Activated CD4-positive, alpha-beta T cell treated with anti-CD3 and anti-CD28 coated beads, Interleukin-2, amount 10 ng/mL, durations not matched to agents 7 days and 5 days (primary cell): ENCODE measurements at regions not wholly inside any gene's neighbourhood (a gene's known extent, or its start where the extent isn't known, plus 50 kb on each side); places are given as distances from the start of the nearest gene placed in this dataset.

Experiments
- CTCF ChIA-PET: fragments of 350-600 bp; sonication (Branson Sonifier 250); formaldehyde crosslinking; loops from one replicate; lab custom pipeline; 2021; ENCODE audit warnings: antibody characterized with exemption; lab: Charles Lee
- POLR2A ChIA-PET: fragments of 350-600 bp; sonication (Branson Sonifier 250); formaldehyde crosslinking; loops from one replicate; lab custom pipeline; 2021; ENCODE audit warnings: antibody characterized with exemption; lab: Charles Lee
- DNase-seq: peaks from one replicate; pipeline ENCODE4 v3.0.0-alpha.2; 2020
- H3K27ac Mint-ChIP-seq: one replicate; pipeline ENCODE4 v1.8.0; 2021; ENCODE audit warnings: mild to moderate bottlenecking, moderate library complexity, mixed read lengths
- H3K27me3 Mint-ChIP-seq: one replicate; pipeline ENCODE4 v1.8.0; 2021; ENCODE audit warnings: mixed read lengths
- H3K36me3 Mint-ChIP-seq: one replicate; pipeline ENCODE4 v1.8.0; 2021; ENCODE audit warnings: low read depth, mixed read lengths
- H3K4me1 Mint-ChIP-seq: one replicate; pipeline ENCODE4 v1.8.0; 2021; ENCODE audit warnings: mixed read lengths
- H3K4me3 Mint-ChIP-seq: one replicate; pipeline ENCODE4 v1.8.0; 2021; ENCODE audit warnings: mild to moderate bottlenecking, moderate library complexity, mixed read lengths
- H3K9me3 Mint-ChIP-seq: one replicate; pipeline ENCODE4 v1.8.0; 2021; ENCODE audit warnings: mixed read lengths

GRCh38 chr16:85458968-85459367 lies 154.2 kb upstream of the GSE1 start:
- no peaks in the 10 kb centered on the region for H3K36me3 Mint-ChIP-seq
- DNase-seq: no peak
- H3K27me3 Mint-ChIP-seq: peaks cover 28% of the 10 kb centered on the region
- H3K27ac Mint-ChIP-seq: no peak overlapping the region
- no peak overlapping the region for H3K4me3 Mint-ChIP-seq
- no peaks in the 10 kb centered on the region for H3K9me3 Mint-ChIP-seq
- POLR2A ChIA-PET: no interaction called here
- H3K4me1 Mint-ChIP-seq: peaks cover 2% of the 10 kb centered on the region
- CTCF ChIA-PET: interaction anchor here (1.0 kb wide), 1 partner anchor 9 kb away, joined by 3 read pairs; no protein-coding TSS in a partner anchor

- ChIA-PET CTCF (interaction anchor here (0.6 to 1.0 kb wide), 2 partner anchors 8 to 10 kb away, joined by 3 to 4 read pairs; no protein-coding TSS in a partner anchor), POLR2A (no interaction called here)
- no peak for DNase-seq
- no peaks in the 10 kb centered on the region for H3K36me3 Mint-ChIP-seq
- no peak overlapping the region for H3K27ac Mint-ChIP-seq
- H3K27me3 Mint-ChIP-seq: peaks cover 32% of the 10 kb centered on the region
- peaks cover 2% of the 10 kb centered on the region for H3K4me1 Mint-ChIP-seq
- H3K9me3 Mint-ChIP-seq: no peaks in the 10 kb centered on the region
- H3K4me3 Mint-ChIP-seq: no peak overlapping the region
These were observed 153.4 kb upstream of the GSE1 start for GRCh38 chr16:85459529-85460251.

- no peak for DNase-seq
- Mint-ChIP-seq H3K27me3 (peaks cover 33% of the 10 kb centered on the region), H3K27ac (no peak overlapping the region), H3K4me3 (no peak overlapping the region), H3K36me3 (no peaks in the 10 kb centered on the region), H3K9me3 (no peaks in the 10 kb centered on the region), H3K4me1 (peaks cover 2% of the 10 kb centered on the region)
- CTCF ChIA-PET: interaction anchor here (0.6 to 1.6 kb wide), 3 partner anchors 7 to 12 kb away, joined by 3 to 5 read pairs (median 4); no protein-coding TSS in a partner anchor
- POLR2A ChIA-PET: no interaction called here
These were observed 152.7 kb upstream of the GSE1 start for GRCh38 chr16:85460252-85461021.

GRCh38 chr16:85461022-85461813 lies 151.9 kb upstream of the GSE1 start:
- Mint-ChIP-seq H3K9me3 (no peaks in the 10 kb centered on the region), H3K27ac (no peak overlapping the region), H3K4me1 (peaks cover 2% of the 10 kb centered on the region), H3K36me3 (no peaks in the 10 kb centered on the region), H3K4me3 (no peak overlapping the region), H3K27me3 (peaks cover 35% of the 10 kb centered on the region)
- ChIA-PET POLR2A (interaction anchor here (0.6 kb wide), 1 partner anchor 221 kb away, joined by 3 read pairs; no protein-coding TSS in a partner anchor), CTCF (interaction anchor here (1.5 to 1.6 kb wide), 2 partner anchors 10 to 13 kb away, joined by 3 to 5 read pairs; no protein-coding TSS in a partner anchor)
- DNase-seq: no peak

- H3K4me1 Mint-ChIP-seq: peaks cover 2% of the 10 kb centered on the region
- CTCF ChIA-PET: interaction anchor here (0.5 to 1.6 kb wide), 3 partner anchors 10 to 39 kb away, joined by 3 to 5 read pairs (median 4); no protein-coding TSS in a partner anchor
- peak overlapping the region; percentile 6 for H3K27ac Mint-ChIP-seq
- no peaks in the 10 kb centered on the region for H3K36me3 Mint-ChIP-seq
- H3K27me3 Mint-ChIP-seq: peaks cover 35% of the 10 kb centered on the region
- H3K9me3 Mint-ChIP-seq: no peaks in the 10 kb centered on the region
- POLR2A ChIA-PET: interaction anchor here (0.6 kb wide), 1 partner anchor 220 kb away, joined by 3 read pairs; no protein-coding TSS in a partner anchor
- DNase-seq: no peak
- no peak overlapping the region for H3K4me3 Mint-ChIP-seq
These were observed 151.1 kb upstream of the GSE1 start for GRCh38 chr16:85461814-85462713.

GRCh38 chr16:85462714-85463611 lies 150.2 kb upstream of the GSE1 start:
- H3K4me3 Mint-ChIP-seq: no peak overlapping the region
- no peak overlapping the region for H3K27ac Mint-ChIP-seq
- CTCF ChIA-PET: no interaction called here
- peaks cover 2% of the 10 kb centered on the region for H3K4me1 Mint-ChIP-seq
- DNase-seq: no peak
- POLR2A ChIA-PET: no interaction called here
- H3K9me3 Mint-ChIP-seq: no peaks in the 10 kb centered on the region
- no peaks in the 10 kb centered on the region for H3K36me3 Mint-ChIP-seq
- peaks cover 35% of the 10 kb centered on the region for H3K27me3 Mint-ChIP-seq

- no peak for DNase-seq
- Mint-ChIP-seq H3K4me3 (no peak overlapping the region), H3K36me3 (no peaks in the 10 kb centered on the region), H3K27ac (no peak overlapping the region), H3K27me3 (peaks cover 35% of the 10 kb centered on the region), H3K4me1 (peaks cover 2% of the 10 kb centered on the region), H3K9me3 (no peaks in the 10 kb centered on the region)
- ChIA-PET CTCF (interaction anchor here (0.6 to 1.6 kb wide), 4 partner anchors 14 to 146 kb away, joined by 3 to 4 read pairs (median 3); no protein-coding TSS in a partner anchor), POLR2A (no interaction called here)
These were observed 149.3 kb upstream of the GSE1 start for GRCh38 chr16:85463672-85464382.

- Mint-ChIP-seq H3K4me3 (no peak overlapping the region), H3K9me3 (no peaks in the 10 kb centered on the region), H3K4me1 (peaks cover 2% of the 10 kb centered on the region), H3K27me3 (peaks cover 35% of the 10 kb centered on the region), H3K36me3 (no peaks in the 10 kb centered on the region), H3K27ac (no peak overlapping the region)
- CTCF ChIA-PET: interaction anchor here (0.7 to 1.6 kb wide), 5 partner anchors 9 to 145 kb away, joined by 3 to 4 read pairs (median 3); no protein-coding TSS in a partner anchor
- DNase-seq: no peak
- POLR2A ChIA-PET: no interaction called here
These were observed 148.5 kb upstream of the GSE1 start for GRCh38 chr16:85464383-85465305.

GRCh38 chr16:85465328-85466303 lies 147.5 kb upstream of the GSE1 start:
- CTCF ChIA-PET: interaction anchor here (0.8 to 1.6 kb wide), 4 partner anchors 8 to 144 kb away, joined by 3 to 4 read pairs (median 4); no protein-coding TSS in a partner anchor
- H3K4me3 Mint-ChIP-seq: no peak overlapping the region

More at GRCh38 chr16:85465328-85466303, 147.5 kb upstream of the GSE1 start:
- Mint-ChIP-seq H3K27ac (no peak overlapping the region), H3K36me3 (no peaks in the 10 kb centered on the region), H3K4me1 (peaks cover 2% of the 10 kb centered on the region), H3K27me3 (peaks cover 30% of the 10 kb centered on the region), H3K9me3 (no peaks in the 10 kb centered on the region)
- no peak for DNase-seq
- POLR2A ChIA-PET: no interaction called here
